ENCODE measurements at regions not wholly inside any gene's neighbourhood (a gene's known extent, or its start where the extent isn't known, plus 50 kb on each side); places are given as distances from the start of the nearest gene placed in this dataset.

- TF ChIP-seq, protein P1, sequence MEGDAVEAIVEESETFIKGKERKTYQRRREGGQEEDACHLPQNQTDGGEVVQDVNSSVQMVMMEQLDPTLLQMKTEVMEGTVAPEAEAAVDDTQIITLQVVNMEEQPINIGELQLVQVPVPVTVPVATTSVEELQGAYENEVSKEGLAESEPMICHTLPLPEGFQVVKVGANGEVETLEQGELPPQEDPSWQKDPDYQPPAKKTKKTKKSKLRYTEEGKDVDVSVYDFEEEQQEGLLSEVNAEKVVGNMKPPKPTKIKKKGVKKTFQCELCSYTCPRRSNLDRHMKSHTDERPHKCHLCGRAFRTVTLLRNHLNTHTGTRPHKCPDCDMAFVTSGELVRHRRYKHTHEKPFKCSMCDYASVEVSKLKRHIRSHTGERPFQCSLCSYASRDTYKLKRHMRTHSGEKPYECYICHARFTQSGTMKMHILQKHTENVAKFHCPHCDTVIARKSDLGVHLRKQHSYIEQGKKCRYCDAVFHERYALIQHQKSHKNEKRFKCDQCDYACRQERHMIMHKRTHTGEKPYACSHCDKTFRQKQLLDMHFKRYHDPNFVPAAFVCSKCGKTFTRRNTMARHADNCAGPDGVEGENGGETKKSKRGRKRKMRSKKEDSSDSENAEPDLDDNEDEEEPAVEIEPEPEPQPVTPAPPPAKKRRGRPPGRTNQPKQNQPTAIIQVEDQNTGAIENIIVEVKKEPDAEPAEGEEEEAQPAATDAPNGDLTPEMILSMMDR (IDR thresholded peaks at IDR 0.05; ENCODE audit: borderline replicate concordance, extremely low read depth, low read length, poor library complexity, severe bottlenecking): no peak
- TF ChIP-seq EZH2 (IDR thresholded peaks at IDR 0.05; ENCODE audit: borderline replicate concordance, low read depth, low read length, severe bottlenecking): no peak
Measured at GRCh38 chr15:47964229-47964628, 156.6 kb upstream of the SLC24A5 start.

Measured in DND-41 (cell line).